HG02571 (cell line): ENCODE measurements at regions not wholly inside any gene's neighbourhood (a gene's known extent, or its start where the extent isn't known, plus 50 kb on each side); places are given as distances from the start of the nearest gene placed in this dataset.

Source experiments
- ATAC-seq: cut with Tn5 transposase; IDR thresholded peaks from one replicate; pipeline ENCODE4 v1.9.1; 2021; ENCODE audit warnings: mild to moderate bottlenecking, moderate library complexity; ENCODE audit not compliant: unreplicated experiment

DNA sequence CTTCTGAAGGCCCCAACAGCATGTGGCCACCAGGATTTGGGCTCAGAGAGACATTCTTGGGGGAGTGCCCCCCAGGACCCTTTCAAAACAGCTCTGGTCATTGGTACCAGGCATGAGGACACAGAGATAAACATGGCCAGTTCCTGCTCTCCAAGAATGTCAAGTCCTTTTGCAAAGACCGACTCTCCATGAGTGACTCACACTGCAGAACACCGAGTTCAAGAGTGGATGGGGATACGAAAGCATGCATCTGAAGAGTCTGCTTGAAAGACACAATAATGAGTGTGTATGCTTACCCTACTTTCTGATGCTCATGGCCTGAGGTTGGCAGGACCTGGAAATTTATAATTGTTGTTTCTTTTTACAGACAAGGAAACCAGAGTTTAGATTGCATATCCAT is 450.6 kb downstream of the TSN start:
- no peak for ATAC-seq

GRCh38 chr2:122209377-122209776 is 453.9 kb downstream of the TSN start:
- no peak for ATAC-seq

DNA sequence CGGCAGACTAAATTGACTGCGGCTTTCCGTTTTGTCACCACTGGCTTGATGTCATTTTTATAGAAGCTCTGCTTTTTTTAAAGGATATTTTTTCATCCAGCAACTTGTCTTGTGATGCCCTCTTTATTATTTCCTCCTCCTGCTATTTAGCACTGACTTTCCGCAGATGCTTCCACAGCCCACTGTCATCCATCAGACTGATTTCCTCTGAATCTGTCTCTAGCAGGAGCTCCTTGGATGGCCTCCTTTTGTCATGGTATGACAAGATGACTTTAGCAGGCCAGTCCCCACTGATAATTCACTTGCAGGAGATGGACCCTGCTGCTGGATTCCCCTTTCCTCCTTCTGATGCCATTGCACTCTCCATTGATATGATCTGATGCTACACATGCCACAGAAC is 454.6 kb downstream of the TSN start:
- ATAC-seq = no peak

- ATAC-seq = no peak
These were observed 455.7 kb downstream of the TSN start for GRCh38 chr2:122210898-122211856.

DNA sequence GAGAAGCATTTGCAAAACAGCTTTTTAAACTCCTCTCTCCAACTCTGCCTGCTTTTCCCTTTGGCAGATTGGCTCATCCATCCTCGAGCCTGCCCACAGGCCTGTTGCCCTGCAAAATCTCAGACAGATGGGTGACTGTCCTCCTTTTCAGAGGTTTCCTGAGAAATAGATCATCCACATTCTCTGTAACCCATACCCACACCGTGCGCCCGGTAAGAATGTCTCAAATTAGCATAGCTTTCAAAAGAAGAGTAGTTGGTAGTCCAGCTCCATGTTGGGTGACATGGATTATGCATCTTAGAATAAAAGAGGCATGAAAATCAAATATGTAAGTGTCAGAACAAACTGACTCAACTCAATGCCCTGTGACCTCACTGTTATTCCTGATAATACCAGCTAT is 457.9 kb downstream of the TSN start:
- ATAC-seq = no peak

- no peak for ATAC-seq
These were observed 460.6 kb downstream of the TSN start for GRCh38 chr2:122216071-122216470.

GRCh38 chr2:122216901-122217300 is 461.4 kb downstream of the TSN start:
- no peak for ATAC-seq

DNA sequence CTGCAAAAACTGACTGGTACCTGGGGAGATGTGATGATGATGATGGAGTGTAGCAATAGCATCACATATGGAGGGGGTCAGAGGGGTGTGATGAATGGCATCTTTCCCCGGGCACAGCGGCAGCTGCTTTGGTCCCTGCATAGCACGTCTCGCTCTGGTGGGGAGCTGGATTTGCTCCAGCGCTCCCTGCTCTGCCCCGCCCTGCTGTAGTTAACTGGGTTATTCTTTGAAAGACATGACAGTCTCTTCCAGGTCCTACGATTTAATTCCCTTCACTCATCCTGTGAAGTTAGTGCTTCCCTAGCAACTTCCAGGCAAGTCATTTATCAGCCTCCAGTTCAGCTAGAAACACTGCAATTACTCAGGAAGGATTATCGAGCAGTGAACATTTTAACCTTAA is 463.1 kb downstream of the TSN start:
- ATAC-seq = no peak

DNA sequence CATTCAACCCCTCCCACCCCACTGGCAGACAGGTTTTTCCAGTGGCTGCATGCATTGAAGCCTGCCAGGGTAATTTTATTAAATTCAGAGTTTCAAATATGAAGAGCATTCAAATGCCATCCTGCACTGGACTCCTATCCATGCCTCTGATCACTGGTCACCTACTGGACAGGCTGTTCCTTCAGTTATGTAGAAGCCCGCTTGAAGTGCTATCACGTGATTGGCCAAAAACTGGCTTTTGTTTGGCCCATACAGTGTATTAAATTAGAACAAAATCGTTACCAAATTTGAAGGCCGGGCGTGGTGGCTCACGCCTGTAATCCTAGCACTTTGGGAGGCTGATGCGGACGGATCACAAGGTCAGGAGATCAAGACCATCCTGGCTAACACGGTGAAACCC is 464.1 kb downstream of the TSN start:
- no peak for ATAC-seq

DNA sequence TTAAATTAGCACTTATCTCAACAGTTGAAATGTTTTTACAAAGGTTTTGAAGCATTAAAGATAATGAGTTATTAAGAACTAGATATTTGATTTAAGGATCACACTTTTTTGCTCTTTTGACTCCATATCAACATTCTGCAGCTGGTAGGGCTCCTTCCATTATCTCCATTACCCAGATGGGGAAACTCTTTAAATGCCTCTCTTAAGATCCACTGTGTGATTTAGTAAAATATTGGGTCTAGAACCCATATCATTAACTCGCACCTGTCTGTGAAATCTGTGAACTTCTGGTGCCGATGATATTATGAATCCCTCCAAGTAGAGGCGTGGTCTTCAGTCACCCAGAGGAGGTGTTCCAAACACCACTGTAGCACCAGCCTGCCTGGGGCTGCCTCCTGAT is 466.2 kb downstream of the TSN start:
- no peak for ATAC-seq

- ATAC-seq = no peak
These were observed 475.8 kb downstream of the TSN start for GRCh38 chr2:122231296-122231695.

DNA sequence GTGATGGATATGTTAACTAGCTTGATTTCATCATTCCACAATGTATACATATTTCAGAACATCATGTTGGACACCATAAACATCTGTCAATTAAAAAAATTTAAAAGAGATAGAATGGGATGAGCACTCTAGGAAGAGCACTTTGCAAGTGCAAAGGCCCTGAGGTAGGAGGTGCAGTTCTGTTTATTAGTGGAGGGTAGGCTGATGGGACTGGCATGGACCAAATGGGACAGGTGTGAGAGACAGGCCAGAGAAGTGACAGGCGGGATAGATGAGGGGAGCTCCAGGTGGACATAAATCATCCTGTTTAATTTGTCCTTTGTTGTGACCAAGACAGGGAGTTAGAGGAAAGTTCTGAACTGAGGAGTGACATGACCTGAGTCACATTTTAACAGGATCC is 477.9 kb downstream of the TSN start:
- no peak for ATAC-seq

DNA sequence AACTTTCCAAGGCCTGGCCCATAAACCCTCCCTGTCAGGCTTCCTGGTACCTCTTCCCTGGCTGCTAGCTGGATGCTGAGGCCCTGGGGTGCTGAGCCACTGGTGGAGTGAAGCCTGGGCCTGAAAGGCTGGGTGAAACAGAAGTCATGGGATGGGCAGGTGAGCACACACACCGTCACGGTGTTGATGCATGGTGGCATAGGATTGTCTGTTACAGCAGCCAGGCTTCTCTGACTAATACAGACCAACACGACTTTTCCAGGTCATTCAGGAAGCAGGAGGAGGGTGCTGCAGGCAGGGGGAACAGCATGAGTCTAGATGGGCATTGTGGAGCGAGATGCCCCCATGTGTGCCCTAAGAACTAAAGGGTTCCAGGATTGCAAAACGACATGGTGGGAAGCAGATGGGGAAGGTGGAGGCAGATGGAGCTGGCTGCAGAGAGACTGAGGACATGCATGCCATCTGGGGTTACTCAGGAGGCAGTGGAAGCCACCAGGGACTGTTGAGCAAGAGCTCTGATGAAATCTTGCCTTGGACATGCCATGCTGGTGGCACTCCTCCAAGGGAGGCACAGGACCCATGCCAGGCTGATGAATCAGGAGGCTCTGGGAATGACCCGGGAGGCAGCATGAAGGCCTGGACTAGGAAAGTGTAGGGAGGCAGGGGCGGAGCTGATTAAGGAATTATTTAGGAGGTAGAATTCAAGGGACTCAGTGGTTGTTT is 480.9 kb downstream of the TSN start:
- ATAC-seq = no peak

DNA sequence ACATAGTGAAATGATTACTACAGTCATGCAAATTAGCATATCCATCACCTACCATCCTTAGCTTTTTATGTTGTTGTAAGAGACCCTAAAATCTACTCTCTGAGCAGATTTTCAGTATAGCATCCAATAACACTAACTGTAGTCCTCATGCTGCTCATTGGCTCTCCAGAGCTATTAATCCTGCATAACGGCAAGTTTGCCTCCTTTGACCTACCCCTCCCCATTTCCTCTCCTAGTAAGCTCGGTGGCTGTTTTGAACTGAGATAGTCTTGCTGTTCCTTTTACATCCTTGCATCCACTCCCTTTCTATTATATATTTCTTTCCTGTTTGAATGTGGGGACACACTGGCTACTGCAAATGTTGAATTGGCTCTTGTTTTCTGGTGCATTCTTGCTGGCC is 481.5 kb downstream of the TSN start:
- ATAC-seq = no peak

DNA sequence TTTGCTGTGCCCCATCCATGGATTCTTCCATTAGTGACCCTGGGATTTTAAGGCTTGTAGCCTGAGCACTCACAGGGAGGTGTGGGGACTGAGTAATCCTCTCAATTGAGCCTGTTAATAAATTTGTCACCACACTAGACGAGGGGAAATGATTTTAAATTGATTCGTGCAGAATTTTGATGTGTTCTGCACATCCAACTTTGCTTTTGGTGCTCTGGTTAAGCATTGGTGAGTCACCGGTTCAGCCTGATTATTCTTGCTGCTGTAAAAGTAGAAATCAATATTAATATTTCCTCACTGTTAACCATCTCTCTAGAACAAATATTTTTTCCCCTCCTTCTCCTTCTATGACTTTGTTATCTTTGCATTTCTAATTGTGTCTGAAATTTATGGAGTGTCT is 482.0 kb downstream of the TSN start:
- ATAC-seq = no peak

- ATAC-seq = no peak
These were observed 482.6 kb downstream of the TSN start for GRCh38 chr2:122238006-122238559.

- no peak for ATAC-seq
These were observed 484.0 kb downstream of the TSN start for GRCh38 chr2:122239440-122239839.

- ATAC-seq = no peak
These were observed 489.3 kb downstream of the TSN start for GRCh38 chr2:122244598-122245229.

DNA sequence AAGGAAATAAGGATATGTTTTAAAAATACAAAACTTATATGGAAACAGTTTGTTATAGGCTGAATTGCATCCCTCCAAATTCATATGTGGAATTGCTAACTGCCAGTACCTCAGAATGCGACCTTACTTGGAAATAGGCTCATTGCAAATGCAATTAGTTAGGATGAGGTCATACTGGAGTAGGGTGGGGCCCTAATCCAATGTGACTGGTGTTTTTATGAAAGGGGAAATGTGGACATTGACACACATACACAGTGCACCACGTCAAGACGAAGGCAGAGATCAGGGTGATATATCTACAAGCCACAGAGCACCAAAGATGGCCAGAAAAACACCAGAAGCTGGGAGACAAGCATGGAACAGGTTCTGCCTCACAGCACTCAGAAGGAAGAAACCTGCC is 494.2 kb downstream of the TSN start:
- no peak for ATAC-seq

- no peak for ATAC-seq
These were observed 495.7 kb downstream of the TSN start for GRCh38 chr2:122251158-122251557.

DNA sequence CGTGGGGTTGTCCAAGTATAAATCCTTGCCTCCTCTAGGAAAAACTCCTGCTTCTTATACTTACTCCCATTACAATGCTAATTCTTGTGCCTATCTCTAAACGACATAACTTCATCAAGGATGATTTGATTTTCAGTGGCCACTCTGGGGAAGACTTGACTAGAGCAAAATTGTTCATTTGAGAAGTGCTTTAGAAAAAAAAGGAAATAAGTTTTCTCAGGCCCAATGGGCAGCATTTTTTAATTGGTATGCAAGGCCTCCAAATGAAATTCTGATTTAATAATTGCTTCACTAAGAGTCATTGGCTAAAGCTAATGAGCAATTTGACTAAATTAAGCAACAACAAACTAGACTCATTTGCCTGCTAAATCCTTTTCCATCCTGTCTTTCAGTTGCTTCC is 496.1 kb downstream of the TSN start:
- ATAC-seq = no peak
